ENCODE measurements at regions not wholly inside any gene's neighbourhood (a gene's known extent, or its start where the extent isn't known, plus 50 kb on each side); places are given as distances from the start of the nearest gene placed in this dataset.
A peak's percentile ranks its signal among the peaks of the same experiment; 100 is the strongest.
"Not testable (repeated sequence)": the region's sequence is repeated elsewhere in the genome, so short reads cannot be mapped to it uniquely, and the experiment has no call there.

GRCh38 chr12:92375504-92375903 lies 229.9 kb upstream of the BTG1 start:
- DNase-seq; H3K36me3 ChIP-seq (ENCODE audit: control insufficient read depth in 1 of 2, insufficient read depth in 2 of 2, low read length in 1 of 2); H3K4me1 ChIP-seq (ENCODE audit: control insufficient read depth in 1 of 2, insufficient read depth in 2 of 2, low read length in 2 of 2); H3K4me3 ChIP-seq (ENCODE audit: low read length in 2 of 2); intact Hi-C loops (cut with DNase I); H3K27ac ChIP-seq (ENCODE audit: low read depth in 1 of 2, low read length in 2 of 2); H3K9me3 ChIP-seq (ENCODE audit: control insufficient read depth, low read length); ATAC-seq (ENCODE audit: low FRiP score); H3K27me3 ChIP-seq (ENCODE audit: control insufficient read depth in 1 of 2, insufficient read depth in 2 of 2, low read length in 1 of 2): not testable (repeated sequence)
- WGBS, 2 donors: 97% methylated on average over 3 of the region's 3 CpGs

- intact Hi-C loops (cut with DNase I): no loop called here
- H3K4me3 ChIP-seq (ENCODE audit: low read length in 2 of 2): no peak overlapping the region
- no peaks in the 10 kb centered on the region for H3K36me3 ChIP-seq (ENCODE audit: control insufficient read depth in 1 of 2, insufficient read depth in 2 of 2, low read length in 1 of 2)
- H3K27ac ChIP-seq (ENCODE audit: low read depth in 1 of 2, low read length in 2 of 2): no peak overlapping the region
- no peak for DNase-seq
- no peaks in the 10 kb centered on the region for H3K27me3 ChIP-seq (ENCODE audit: control insufficient read depth in 1 of 2, insufficient read depth in 2 of 2, low read length in 1 of 2)
- no peak for ATAC-seq (ENCODE audit: low FRiP score)
- no peaks in the 10 kb centered on the region for H3K4me1 ChIP-seq (ENCODE audit: control insufficient read depth in 1 of 2, insufficient read depth in 2 of 2, low read length in 2 of 2)
- no peaks in the 10 kb centered on the region for H3K9me3 ChIP-seq (ENCODE audit: control insufficient read depth, low read length)
Observed at GRCh38 chr12:92370828-92371227, 225.2 kb upstream of the BTG1 start.

GRCh38 chr12:92369636-92370035 lies 224.0 kb upstream of the BTG1 start:
- DNase-seq (no peak), ATAC-seq (ENCODE audit: low FRiP score) (no peak)
- Histone ChIP-seq H3K27ac (ENCODE audit: low read depth in 1 of 2, low read length in 2 of 2) (no peak overlapping the region), H3K4me3 (ENCODE audit: low read length in 2 of 2) (no peak overlapping the region), H3K27me3 (ENCODE audit: control insufficient read depth in 1 of 2, insufficient read depth in 2 of 2, low read length in 1 of 2) (no peaks in the 10 kb centered on the region), H3K36me3 (ENCODE audit: control insufficient read depth in 1 of 2, insufficient read depth in 2 of 2, low read length in 1 of 2) (no peaks in the 10 kb centered on the region), H3K4me1 (ENCODE audit: control insufficient read depth in 1 of 2, insufficient read depth in 2 of 2, low read length in 2 of 2) (no peaks in the 10 kb centered on the region), H3K9me3 (ENCODE audit: control insufficient read depth, low read length) (no peaks in the 10 kb centered on the region)
- WGBS, 2 donors: 96 to 97% methylated on average over 2 of the region's 2 CpGs
- intact Hi-C loops (cut with DNase I): no loop called here

- whole genome bisulfite sequencing, 2 donors: 88 to 89% methylated on average over 3 of the region's 3 CpGs
- ATAC-seq (ENCODE audit: low FRiP score): no peak
- no peaks in the 10 kb centered on the region for H3K9me3 ChIP-seq (ENCODE audit: control insufficient read depth, low read length)
- H3K27ac ChIP-seq (ENCODE audit: low read depth in 1 of 2, low read length in 2 of 2): no peak overlapping the region
- H3K4me1 ChIP-seq (ENCODE audit: control insufficient read depth in 1 of 2, insufficient read depth in 2 of 2, low read length in 2 of 2): no peaks in the 10 kb centered on the region
- no peaks in the 10 kb centered on the region for H3K27me3 ChIP-seq (ENCODE audit: control insufficient read depth in 1 of 2, insufficient read depth in 2 of 2, low read length in 1 of 2)
- intact Hi-C loops (cut with DNase I): no loop called here
- H3K36me3 ChIP-seq (ENCODE audit: control insufficient read depth in 1 of 2, insufficient read depth in 2 of 2, low read length in 1 of 2): no peaks in the 10 kb centered on the region
- no peak for DNase-seq
- H3K4me3 ChIP-seq (ENCODE audit: low read length in 2 of 2): no peak overlapping the region
Observed at GRCh38 chr12:92369056-92369455, 223.4 kb upstream of the BTG1 start.

GRCh38 chr12:92365836-92366235 lies 220.2 kb upstream of the BTG1 start:
- Histone ChIP-seq H3K9me3 (ENCODE audit: control insufficient read depth, low read length) (no peaks in the 10 kb centered on the region), H3K4me1 (ENCODE audit: control insufficient read depth in 1 of 2, insufficient read depth in 2 of 2, low read length in 2 of 2) (no peaks in the 10 kb centered on the region), H3K27me3 (ENCODE audit: control insufficient read depth in 1 of 2, insufficient read depth in 2 of 2, low read length in 1 of 2) (no peaks in the 10 kb centered on the region), H3K27ac (ENCODE audit: low read depth in 1 of 2, low read length in 2 of 2) (no peak overlapping the region), H3K36me3 (ENCODE audit: control insufficient read depth in 1 of 2, insufficient read depth in 2 of 2, low read length in 1 of 2) (no peaks in the 10 kb centered on the region), H3K4me3 (ENCODE audit: low read length in 2 of 2) (no peak overlapping the region)
- ATAC-seq (ENCODE audit: low FRiP score): no peak
- intact Hi-C loops (cut with DNase I): no loop called here
- WGBS, 2 donors: 92 to 96% methylated on average over 2 of the region's 2 CpGs
- no peak for DNase-seq

GRCh38 chr12:92365333-92365732 lies 219.7 kb upstream of the BTG1 start:
- ATAC-seq (ENCODE audit: low FRiP score) (no peak), DNase-seq (no peak)
- Histone ChIP-seq H3K4me3 (ENCODE audit: low read length in 2 of 2) (no peak overlapping the region), H3K36me3 (ENCODE audit: control insufficient read depth in 1 of 2, insufficient read depth in 2 of 2, low read length in 1 of 2) (no peaks in the 10 kb centered on the region), H3K27ac (ENCODE audit: low read depth in 1 of 2, low read length in 2 of 2) (no peak overlapping the region), H3K4me1 (ENCODE audit: control insufficient read depth in 1 of 2, insufficient read depth in 2 of 2, low read length in 2 of 2) (no peaks in the 10 kb centered on the region), H3K27me3 (ENCODE audit: control insufficient read depth in 1 of 2, insufficient read depth in 2 of 2, low read length in 1 of 2) (no peaks in the 10 kb centered on the region), H3K9me3 (ENCODE audit: control insufficient read depth, low read length) (no peaks in the 10 kb centered on the region)
- intact Hi-C loops (cut with DNase I): no loop called here
- 97 to 100% methylated on average over 1 of the region's 1 CpG for WGBS, 2 donors

GRCh38 chr12:92363295-92364146 lies 217.9 kb upstream of the BTG1 start:
- intact Hi-C loops (cut with DNase I): no loop called here
- H3K27me3 ChIP-seq (ENCODE audit: control insufficient read depth in 1 of 2, insufficient read depth in 2 of 2, low read length in 1 of 2): no peaks in the 10 kb centered on the region
- no peaks in the 10 kb centered on the region for H3K4me1 ChIP-seq (ENCODE audit: control insufficient read depth in 1 of 2, insufficient read depth in 2 of 2, low read length in 2 of 2)
- no peak overlapping the region for H3K4me3 ChIP-seq (ENCODE audit: low read length in 2 of 2)
- 59 to 61% methylated on average over 11 of the region's 11 CpGs for WGBS, 2 donors
- no peaks in the 10 kb centered on the region for H3K9me3 ChIP-seq (ENCODE audit: control insufficient read depth, low read length)
- no peak overlapping the region for H3K27ac ChIP-seq (ENCODE audit: low read depth in 1 of 2, low read length in 2 of 2)
- H3K36me3 ChIP-seq (ENCODE audit: control insufficient read depth in 1 of 2, insufficient read depth in 2 of 2, low read length in 1 of 2): no peaks in the 10 kb centered on the region
- peak in 1 of 2 donors; percentile 74 for DNase-seq
- ATAC-seq (ENCODE audit: low FRiP score): peak; percentile 58

GRCh38 chr12:92362785-92363184 lies 217.1 kb upstream of the BTG1 start:
- Histone ChIP-seq H3K27me3 (ENCODE audit: control insufficient read depth in 1 of 2, insufficient read depth in 2 of 2, low read length in 1 of 2) (no peaks in the 10 kb centered on the region), H3K4me1 (ENCODE audit: control insufficient read depth in 1 of 2, insufficient read depth in 2 of 2, low read length in 2 of 2) (no peaks in the 10 kb centered on the region), H3K36me3 (ENCODE audit: control insufficient read depth in 1 of 2, insufficient read depth in 2 of 2, low read length in 1 of 2) (no peaks in the 10 kb centered on the region), H3K4me3 (ENCODE audit: low read length in 2 of 2) (no peak overlapping the region), H3K9me3 (ENCODE audit: control insufficient read depth, low read length) (no peaks in the 10 kb centered on the region), H3K27ac (ENCODE audit: low read depth in 1 of 2, low read length in 2 of 2) (no peak overlapping the region)
- 54 to 66% methylated on average over 3 of the region's 3 CpGs for WGBS, 2 donors
- DNase-seq (no peak), ATAC-seq (ENCODE audit: low FRiP score) (no peak)
- intact Hi-C loops (cut with DNase I): no loop called here

- H3K9me3 ChIP-seq (ENCODE audit: control insufficient read depth, low read length): no peaks in the 10 kb centered on the region
- no peaks in the 10 kb centered on the region for H3K4me1 ChIP-seq (ENCODE audit: control insufficient read depth in 1 of 2, insufficient read depth in 2 of 2, low read length in 2 of 2)
- WGBS, 2 donors: 56 to 64% methylated on average over 6 of the region's 6 CpGs
- intact Hi-C loops (cut with DNase I): no loop called here
- no peak overlapping the region for H3K4me3 ChIP-seq (ENCODE audit: low read length in 2 of 2)
- DNase-seq (no peak), ATAC-seq (ENCODE audit: low FRiP score) (no peak)
- no peaks in the 10 kb centered on the region for H3K27me3 ChIP-seq (ENCODE audit: control insufficient read depth in 1 of 2, insufficient read depth in 2 of 2, low read length in 1 of 2)
- no peak overlapping the region for H3K27ac ChIP-seq (ENCODE audit: low read depth in 1 of 2, low read length in 2 of 2)
- no peaks in the 10 kb centered on the region for H3K36me3 ChIP-seq (ENCODE audit: control insufficient read depth in 1 of 2, insufficient read depth in 2 of 2, low read length in 1 of 2)
Observed at GRCh38 chr12:92362126-92362525, 216.5 kb upstream of the BTG1 start.
